NCI-H524 (cell line): ENCODE measurements at regions not wholly inside any gene's neighbourhood (a gene's known extent, or its start where the extent isn't known, plus 50 kb on each side); places are given as distances from the start of the nearest gene placed in this dataset.
"Not testable (repeated sequence)": the region's sequence is repeated elsewhere in the genome, so short reads cannot be mapped to it uniquely, and the experiment has no call there.

ENCODE experiments used
- DNase-seq, 2 experiments: peaks; one replicate each; lab custom pipeline; 2025; lab: John Stamatoyannopoulos, UW

DNA sequence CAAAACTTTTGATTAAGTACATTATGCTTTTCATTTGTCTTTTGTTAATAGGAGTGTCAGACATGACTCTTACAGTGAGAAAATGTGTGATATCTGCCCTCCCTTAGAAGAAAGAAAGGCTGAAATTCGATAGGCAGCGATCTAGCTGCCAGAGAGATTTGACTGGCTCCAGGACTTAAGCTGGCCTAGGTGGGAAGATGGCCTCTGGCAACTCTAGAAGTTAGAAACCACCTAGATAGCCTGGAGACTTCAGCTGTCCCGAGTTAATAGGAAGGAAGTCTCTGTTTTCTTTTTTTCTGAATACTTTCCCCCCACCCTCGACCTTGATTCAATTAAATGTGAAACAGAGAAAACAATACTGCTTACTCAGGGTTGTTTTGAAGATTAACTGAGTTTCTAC is 1194.7 kb upstream of the CRIM1 start:
- DNase-seq, result no peak

DNA sequence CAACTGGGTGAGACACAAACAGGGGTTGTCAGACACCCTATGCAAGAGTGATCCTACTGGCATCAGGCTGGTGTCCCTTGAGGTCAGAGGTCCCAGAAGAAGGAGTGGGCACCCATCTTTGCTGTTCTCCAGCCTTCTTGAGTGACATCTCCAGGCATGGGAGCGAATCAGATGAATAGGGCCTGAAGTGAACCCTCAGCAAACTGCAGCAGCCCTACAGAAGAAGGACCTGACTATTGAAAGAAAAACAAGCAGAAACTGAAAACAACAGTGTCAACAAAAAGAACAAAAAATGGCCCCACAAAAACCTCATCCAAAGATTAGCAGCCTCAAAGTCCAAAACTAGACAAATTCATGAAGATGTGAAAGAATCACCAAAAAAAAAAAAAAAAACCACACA is 1229.7 kb upstream of the CRIM1 start:
- DNase-seq, result no peak

DNA sequence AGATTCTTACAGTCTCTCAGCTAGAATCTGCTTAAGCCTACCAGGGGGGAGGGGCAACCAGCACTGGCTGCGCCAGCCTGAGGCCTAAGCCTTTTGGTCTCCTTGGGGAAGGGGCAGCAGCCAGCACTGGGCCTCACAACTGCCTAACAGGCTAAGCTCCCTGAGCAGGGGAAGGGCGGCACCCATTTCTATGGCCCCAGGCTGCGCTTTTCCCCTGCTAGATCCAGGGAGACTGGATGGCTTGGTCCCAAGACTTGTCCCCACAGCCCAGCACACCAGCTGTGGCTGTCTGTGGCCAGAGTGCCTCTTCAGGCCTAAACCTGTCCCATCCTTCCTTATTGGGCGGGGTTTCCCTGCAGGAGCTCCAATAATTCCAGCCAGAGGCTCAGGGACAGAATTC is 1230.3 kb upstream of the CRIM1 start:
- no peak for DNase-seq

GRCh38 chr2:35116151-35116550 is 1239.4 kb upstream of the CRIM1 start:
- DNase-seq, result no peak

DNA sequence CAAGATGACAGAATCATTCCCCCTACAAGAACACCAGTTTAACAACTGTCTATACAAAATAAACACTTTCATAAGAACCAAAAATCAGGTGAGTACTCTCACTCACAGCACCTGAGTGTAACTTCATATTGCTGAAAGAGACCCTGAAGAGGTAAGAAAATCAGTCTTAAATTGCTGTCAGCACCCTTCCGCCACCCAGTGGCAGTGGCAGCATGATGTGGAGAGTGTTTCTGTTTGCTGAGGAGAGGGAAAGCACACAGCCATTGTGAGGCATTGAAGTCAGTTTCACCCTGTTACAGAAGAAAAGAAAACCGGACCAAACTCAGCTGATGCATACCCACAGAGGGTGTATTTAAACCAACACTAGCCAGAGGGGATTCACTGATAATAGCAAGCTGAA is 1240.8 kb upstream of the CRIM1 start:
- peak in 1 of 2 experiments; percentile 2 for DNase-seq

DNA sequence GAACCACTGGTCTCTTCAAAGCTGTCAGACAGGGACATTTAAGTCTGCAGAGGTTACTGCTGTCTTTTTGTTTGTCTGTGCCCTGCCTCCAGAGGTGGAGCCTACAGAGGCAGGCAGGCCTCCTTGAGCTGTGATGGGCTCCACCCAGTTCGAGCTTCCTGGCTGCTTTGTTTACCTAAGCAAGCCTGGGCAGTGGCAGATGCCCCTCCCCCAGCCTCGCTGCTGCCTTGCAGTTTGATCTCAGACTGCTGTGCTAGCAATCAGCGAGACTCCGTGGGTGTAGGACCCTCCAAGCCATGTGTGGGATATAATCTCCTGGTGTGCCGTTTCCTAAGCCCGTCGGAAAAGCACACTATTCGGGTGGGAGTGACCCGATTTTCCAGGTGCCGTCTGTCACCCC is 1243.2 kb upstream of the CRIM1 start:
- DNase-seq, result not testable (repeated sequence)

DNA sequence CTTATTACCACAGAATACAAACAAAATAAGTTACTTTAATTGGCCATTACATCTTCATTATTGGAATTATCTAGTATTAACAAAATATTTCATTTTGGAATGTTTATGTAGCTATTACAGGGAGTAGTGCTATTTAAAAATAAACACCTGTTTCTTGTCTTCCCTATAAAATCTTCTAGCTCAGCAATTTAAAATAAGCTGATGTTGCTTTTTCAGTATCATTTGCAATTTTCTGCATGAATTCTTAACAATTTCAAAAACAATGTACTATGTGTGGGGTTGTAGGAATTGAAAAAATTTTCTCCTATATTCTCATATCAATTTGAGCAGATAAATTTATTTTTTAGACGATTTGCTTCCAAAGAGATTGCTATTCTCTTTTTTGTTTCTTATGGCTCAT is 1251.3 kb upstream of the CRIM1 start:
- DNase-seq, result no peak

GRCh38 chr2:35099342-35099741 is 1256.2 kb upstream of the CRIM1 start:
- DNase-seq, result no peak

GRCh38 chr2:35082072-35082471 is 1273.5 kb upstream of the CRIM1 start:
- DNase-seq, result no peak

DNA sequence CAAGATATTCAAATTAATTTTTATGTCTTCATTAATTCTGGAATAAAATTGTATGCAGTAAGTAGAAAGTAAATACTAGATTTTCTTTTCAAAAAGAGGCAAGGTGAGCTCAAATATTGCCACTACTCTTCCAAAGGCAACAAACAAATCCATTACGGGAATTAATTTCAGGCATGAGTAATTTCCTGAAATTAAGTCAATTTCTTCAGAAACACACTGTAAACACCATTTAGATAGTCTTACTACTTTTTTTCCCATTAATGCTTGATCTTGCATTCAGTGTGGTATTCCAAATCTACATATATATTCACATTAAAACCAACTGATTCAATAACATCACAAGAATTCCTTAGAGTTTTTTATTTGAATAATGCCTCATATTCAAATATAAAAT is 1274.0 kb upstream of the CRIM1 start:
- no peak for DNase-seq

DNA sequence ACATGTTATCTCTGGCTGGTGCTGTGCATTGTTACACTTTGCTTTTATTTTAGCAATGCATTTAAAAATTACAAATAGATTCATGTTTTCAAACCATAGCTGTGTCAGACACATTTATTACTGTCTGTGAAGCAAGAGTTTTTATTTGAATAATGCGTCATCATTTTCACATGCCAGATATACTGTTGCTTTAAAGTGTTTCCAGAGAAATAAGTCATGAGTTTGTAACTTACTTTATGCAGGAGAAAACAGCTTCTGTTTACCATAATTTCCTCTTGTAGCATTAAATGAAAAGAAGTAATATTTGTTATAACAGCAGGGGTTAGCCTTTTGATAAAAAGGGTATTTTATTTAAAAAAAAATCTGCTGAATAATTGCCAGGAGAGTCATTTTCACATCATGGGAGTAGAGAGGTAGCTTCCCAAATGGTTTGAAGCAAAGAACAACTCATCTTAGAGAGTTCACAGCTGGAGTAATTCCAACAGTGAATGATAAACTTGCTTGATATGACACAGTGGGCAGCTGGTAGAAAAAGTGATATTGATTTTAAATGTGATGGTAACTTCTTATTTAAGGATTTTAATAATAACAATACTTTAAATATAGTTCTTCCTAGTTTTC is 1274.5 kb upstream of the CRIM1 start:
- DNase-seq, result no peak

- no peak for DNase-seq
These were observed 1275.2 kb upstream of the CRIM1 start for GRCh38 chr2:35080231-35080910.

- DNase-seq, result no peak
These were observed 1288.2 kb upstream of the CRIM1 start for GRCh38 chr2:35067420-35067819.

DNA sequence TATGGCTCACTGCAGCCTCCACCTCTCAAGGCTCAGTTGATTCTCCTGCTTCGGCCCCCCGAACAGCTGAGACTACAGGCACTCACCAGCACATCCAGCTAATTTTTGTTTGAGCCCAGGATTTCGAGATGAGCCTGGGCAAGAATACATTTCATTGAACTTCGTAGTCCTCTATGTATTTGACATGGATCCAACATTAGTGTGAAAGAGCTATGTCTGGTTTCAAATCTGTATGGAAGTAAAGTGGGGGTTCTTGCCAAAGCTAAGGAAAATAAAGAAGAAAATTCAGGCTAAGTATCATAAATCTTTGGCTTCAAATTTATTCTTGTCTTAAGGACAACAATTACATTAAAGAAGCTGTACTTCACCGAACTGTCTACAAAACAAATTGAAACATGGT is 1291.7 kb upstream of the CRIM1 start:
- no peak for DNase-seq

- no peak for DNase-seq
These were observed 1319.7 kb upstream of the CRIM1 start for GRCh38 chr2:35035883-35036282.

GRCh38 chr2:35033748-35034147 is 1321.8 kb upstream of the CRIM1 start:
- DNase-seq, result no peak

GRCh38 chr2:35023545-35023944 is 1332.0 kb upstream of the CRIM1 start:
- DNase-seq, result no peak

DNA sequence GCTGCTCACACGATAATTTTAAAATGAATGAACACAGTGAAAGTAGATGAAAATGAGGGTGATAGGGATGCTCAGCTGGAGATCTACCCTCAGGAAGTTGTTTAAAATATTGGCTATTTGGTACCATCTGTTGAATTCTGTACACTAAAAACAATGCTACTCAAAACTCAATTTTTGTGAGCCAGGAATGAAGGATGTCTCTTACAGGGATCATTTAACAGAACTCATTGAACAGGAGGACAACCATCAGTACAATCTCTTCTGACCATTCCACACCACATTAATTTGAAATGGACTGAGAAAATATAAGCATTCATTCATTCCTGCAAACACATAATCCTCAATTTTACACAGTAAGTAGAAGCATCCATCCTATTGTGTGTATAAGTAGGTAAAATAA is 1355.1 kb upstream of the CRIM1 start:
- no peak for DNase-seq

GRCh38 chr2:34998741-34999140 is 1356.8 kb upstream of the CRIM1 start:
- no peak for DNase-seq

DNA sequence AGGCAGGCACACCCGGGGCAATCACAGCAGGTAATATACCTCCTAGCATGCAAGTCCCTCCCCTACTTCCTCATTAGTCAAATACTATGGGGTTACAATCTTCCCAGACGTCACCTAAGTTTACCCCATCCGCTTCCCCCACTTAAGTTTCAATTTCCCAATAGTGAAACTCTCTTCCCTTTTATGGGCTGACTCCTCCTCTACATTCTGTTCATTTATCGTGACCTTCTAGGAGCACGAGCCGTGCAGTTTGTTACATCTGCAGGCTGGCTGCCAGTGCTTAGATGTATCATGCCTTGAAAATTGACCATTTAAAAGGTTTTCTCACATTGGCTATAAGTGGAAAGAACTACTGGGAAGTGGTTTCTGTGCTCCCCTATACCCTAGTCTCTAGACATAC is 1357.8 kb upstream of the CRIM1 start:
- no peak for DNase-seq

GRCh38 chr2:34995196-34995595 is 1360.4 kb upstream of the CRIM1 start:
- DNase-seq, result no peak

- DNase-seq, result no peak
These were observed 1363.9 kb upstream of the CRIM1 start for GRCh38 chr2:34991508-34992274.

DNA sequence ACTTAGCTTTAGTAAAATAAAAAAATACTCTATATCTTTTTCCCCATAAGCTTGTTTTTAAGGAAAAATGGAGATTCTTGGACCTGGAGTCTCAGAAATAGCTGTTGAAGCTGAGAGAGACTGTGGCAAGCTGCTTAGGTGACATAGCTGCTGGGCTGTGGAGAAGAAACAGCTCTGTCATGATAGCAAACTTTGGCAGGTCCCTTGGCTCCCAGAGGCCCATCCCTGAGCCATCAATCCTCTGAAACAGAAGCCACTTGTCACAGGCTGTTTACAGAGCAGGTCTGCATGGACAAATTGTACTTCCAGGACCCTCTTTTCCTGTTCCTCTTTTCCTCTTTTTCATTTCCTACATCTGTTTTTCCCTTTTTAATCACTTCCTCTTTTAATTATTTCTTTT is 1370.1 kb upstream of the CRIM1 start:
- DNase-seq, result no peak
